T1000 (cell line): ENCODE measurements at regions not wholly inside any gene's neighbourhood (a gene's known extent, or its start where the extent isn't known, plus 50 kb on each side); places are given as distances from the start of the nearest gene placed in this dataset.
"Not testable (repeated sequence)": the region's sequence is repeated elsewhere in the genome, so short reads cannot be mapped to it uniquely, and the experiment has no call there.

Experiments
- DNase-seq: peaks from one replicate; lab custom pipeline; 2025; ENCODE audit warnings: mixed read lengths; lab: John Stamatoyannopoulos, UW

DNA sequence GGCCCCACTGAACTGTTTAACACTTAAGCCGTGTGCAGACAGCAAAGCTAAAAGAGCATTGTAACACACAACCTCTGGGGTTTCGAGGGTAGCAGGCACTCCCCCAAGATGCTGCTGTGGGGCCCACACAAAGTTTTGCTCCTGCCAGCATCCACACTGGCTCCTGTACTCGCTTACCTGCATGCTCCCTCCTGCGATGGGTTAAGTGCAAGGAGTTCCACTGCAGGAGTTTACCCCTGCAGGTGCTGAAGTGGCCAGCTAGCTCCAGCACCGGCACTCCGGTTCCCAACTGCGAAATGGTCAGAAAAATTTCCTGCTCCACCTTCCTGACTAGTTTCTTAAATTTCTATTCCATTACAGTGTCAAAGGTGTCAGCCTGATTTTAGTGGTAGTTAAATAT, 443.5 kb downstream of the PCDH10 start:
- DNase-seq: no peak

- DNase-seq: no peak
These were observed 443.0 kb downstream of the PCDH10 start for GRCh38 chr4:133592106-133592505.

DNA sequence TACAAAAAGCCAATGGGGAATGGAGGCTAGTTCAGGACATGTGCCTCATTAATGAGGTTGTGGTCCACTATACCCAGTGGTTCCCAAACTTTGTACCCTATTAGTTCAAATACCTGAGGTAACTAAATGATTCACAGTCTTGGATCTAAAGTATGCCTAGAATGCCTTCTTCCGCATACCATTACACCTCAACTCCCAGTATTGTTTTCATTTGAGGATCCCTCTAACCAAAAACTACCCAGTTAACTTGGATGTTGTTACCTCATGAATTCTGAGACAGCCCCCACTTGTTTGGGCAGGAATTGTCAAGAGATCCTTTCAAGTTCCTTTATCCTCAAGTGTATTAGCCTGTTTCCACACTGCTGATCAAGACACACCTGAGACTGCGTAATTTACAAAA, 439.2 kb downstream of the PCDH10 start:
- no peak for DNase-seq

DNA sequence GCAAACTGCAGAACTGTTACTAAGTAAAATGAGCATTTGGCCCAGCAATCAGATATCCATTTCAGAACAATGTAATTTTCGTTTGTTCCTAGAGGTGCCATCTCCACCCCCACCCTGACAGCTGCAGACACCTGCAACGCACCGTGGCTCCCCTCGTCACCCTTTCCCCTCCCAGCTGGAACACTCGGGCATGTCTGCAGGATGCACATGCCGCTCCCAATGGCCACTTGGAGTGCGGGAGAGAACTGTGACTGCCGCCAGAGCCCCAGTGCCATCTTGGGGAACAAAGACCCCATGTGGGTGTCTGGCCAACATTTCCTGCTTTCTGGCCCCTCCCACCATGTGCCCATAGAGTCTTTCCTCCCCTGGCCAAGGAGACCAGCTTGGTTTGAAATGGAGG, 436.2 kb downstream of the PCDH10 start:
- no peak for DNase-seq

- DNase-seq: no peak
These were observed 435.6 kb downstream of the PCDH10 start for GRCh38 chr4:133584714-133585113.

- no peak for DNase-seq
These were observed 433.0 kb downstream of the PCDH10 start for GRCh38 chr4:133581996-133582619.

GRCh38 chr4:133574248-133574647, 425.2 kb downstream of the PCDH10 start:
- no peak for DNase-seq

GRCh38 chr4:133565379-133565778, 416.3 kb downstream of the PCDH10 start:
- DNase-seq: no peak

DNA sequence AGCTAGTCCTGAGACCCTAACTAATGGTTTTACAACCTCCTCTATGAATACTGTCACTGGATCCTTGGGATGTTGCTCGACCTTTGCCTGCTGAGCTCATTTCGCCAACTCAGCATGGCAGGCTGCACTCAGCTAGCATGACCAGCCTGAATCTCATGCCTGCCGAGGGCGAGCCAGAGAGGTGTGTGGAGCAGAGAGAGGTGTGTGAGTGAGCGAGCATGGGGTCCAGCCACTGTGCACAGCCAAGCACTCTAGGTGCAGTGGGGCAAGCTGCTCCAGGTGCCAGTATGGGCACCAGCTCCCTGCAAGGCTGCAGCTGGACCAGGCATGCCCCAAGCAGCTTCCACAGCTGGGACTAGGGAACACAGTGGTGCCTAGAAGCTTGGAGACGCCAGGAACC, 410.9 kb downstream of the PCDH10 start:
- no peak for DNase-seq

GRCh38 chr4:133555671-133556070, 406.6 kb downstream of the PCDH10 start:
- no peak for DNase-seq

GRCh38 chr4:133550436-133550835, 401.3 kb downstream of the PCDH10 start:
- DNase-seq: no peak

DNA sequence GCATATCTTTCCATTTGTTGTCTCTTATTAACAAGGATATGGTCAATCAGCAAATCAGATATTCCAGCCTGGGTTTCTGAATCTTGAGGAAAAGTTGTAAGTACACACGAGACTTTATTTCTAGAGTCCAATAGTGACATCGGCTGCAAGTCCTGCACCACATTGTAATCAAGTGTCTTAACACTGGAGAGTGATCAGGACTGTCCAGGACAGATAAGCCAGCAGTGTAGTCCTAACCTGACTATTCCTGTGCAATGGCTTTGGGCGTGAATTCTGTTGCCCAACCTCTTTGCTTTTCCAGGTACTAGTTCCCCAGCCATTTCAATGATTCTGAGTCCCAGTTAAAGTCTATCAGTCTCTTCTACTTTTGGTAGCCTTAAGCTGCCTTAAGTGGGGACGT, 395.0 kb downstream of the PCDH10 start:
- no peak for DNase-seq

DNA sequence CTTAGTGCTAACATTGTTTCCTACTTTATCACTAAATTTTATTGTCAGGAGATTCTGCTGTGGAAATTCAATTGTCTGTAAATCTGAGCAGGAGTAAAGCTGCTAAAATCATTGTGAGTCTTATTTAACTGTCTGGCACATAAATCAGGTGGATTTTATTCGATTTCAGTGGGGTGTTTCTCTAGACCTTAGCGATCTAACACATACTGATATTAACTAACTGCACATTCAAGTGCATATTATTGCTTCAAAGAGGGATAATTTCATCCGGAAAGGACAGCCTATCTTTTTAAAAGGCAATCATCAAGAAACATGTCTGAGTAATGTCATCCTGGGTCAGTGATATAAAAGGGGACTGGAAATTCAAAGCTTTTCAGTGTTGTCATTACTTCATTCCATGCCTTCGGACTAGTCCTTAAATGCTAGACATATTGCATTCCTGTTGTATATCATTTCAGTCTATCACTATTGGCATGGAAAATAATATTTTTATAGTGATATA, 388.7 kb downstream of the PCDH10 start:
- DNase-seq: no peak

DNA sequence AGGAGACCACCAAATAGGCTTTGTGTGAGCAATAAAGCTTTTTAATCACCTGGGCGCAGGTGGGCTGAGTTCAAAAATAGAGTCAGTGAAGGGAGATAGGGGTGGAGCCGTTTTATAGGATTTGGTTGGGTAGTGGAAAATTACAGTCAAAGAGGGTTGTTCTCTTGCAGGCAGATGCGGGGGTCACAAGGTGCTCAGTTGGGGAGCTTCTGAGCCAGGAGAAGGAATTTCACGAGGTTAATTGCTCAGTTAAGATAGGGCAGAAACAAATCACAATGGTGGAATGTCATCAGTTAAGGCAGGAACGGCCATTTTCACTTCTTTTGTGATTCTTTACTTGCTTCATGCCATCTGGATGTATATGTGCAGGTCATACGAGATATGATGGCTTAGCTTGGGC, 385.1 kb downstream of the PCDH10 start:
- DNase-seq: not testable (repeated sequence)

DNA sequence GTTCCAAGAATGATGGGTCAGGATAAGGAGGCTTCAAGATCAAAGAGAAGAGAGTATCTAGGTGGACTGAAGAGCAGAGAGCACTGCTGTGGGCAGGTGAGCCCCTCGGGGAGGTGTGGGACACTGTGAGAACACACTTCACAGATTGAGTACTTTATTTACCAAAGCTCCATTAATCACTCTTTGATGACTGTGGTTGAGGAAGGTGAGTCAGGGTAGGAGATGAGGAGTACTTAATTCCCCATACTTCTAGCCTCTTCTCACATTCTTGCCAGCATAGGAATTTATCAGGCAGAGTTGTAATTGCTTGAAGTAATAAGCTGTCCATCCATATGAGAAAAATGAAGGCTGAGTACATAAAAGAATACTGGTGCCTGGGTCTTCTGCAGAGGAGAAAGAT, 375.3 kb downstream of the PCDH10 start:
- DNase-seq: no peak

GRCh38 chr4:133513901-133514300, 364.8 kb downstream of the PCDH10 start:
- no peak for DNase-seq

- no peak for DNase-seq
These were observed 349.1 kb downstream of the PCDH10 start for GRCh38 chr4:133498149-133498548.

- DNase-seq: no peak
These were observed 344.7 kb downstream of the PCDH10 start for GRCh38 chr4:133493776-133494175.

DNA sequence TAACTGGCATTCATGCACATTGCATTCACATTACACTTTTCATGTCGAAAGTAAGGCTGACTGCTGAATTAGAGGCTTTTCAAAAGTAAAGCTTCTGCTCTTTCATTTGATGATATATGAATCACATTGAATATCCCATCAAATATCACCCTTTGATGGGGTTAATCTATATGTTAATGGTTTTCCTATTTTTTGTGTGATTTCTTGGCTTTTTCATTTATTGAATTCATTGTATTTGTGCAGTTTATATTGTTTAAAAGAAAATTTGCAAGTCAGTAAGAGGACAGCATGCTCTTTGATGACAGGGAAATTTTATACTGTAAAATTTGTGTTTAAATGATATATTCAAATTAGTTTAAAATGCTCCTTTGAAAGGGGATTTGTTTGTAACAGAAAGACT, 344.1 kb downstream of the PCDH10 start:
- DNase-seq: no peak

GRCh38 chr4:133484287-133484686, 335.2 kb downstream of the PCDH10 start:
- DNase-seq: no peak

DNA sequence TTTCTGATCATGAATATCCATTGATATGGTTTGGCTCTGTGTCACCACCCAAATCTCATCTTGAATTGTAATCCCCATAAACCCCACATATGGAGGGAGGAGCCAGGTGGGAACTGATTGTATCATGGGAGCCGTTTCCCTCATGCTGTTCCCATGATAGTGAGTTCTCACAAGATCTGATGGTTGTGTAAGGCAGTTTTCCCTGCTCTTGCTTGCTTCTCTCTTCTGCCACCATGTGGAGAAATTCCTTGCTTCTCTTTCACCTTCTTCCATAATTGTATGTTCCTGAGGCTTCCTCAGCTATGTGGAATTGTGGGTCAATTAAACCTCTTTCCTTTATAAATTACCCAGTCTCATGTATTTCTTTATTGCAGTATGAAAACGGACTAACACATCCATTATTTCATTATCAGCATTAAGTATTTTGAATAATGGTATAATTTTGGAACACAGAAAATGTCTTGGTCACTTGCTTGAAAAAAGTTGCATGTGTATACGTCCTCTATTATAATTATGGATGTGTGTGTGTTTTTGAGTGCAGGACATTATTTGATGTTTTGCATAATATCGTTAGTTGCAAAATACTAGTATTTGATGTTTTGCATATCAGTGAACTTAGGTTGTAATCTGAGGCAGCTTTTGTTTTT, 334.6 kb downstream of the PCDH10 start:
- no peak for DNase-seq

DNA sequence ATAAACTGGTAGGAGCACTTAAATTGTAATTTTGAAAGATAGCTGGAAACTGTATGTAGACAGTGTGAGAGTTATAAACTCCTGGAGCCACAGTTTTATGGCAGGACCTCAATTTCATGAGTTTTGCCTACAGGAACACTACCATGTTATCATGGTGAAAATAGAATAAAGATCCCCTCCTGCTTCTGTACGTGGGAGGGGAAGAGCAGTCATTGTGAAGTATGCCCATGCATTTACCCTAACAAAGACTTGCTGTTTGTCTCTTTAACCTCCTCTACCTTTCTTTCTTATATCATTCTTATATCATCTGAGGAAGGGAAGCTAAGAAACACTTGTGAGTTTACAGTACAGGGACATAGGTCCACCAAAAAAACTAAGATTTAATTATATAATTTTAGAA, 327.0 kb downstream of the PCDH10 start:
- DNase-seq: no peak

DNA sequence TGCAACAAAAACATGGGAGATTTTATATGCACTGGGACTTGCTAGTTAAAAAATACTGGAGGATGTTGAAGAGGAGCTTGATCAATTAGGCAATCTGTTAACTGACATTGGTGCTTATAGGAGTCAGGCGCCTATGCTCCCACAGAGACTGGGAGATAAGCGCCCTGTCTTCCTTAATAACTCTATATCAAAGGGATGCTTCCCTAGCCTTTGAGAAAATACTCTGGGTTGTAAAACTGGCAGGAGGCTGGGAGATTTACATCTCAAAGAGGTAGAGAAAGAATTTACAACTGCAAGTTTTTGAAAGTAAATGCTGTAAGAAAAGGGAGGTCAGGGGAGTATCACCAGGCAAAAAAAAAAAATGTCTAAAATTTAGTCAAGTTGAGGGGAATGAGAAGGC, 325.4 kb downstream of the PCDH10 start:
- no peak for DNase-seq

GRCh38 chr4:133472244-133472643, 323.1 kb downstream of the PCDH10 start:
- DNase-seq: no peak
